Right renal pelvis (tissue), 4 donors: ENCODE measurements at regions not wholly inside any gene's neighbourhood (a gene's known extent, or its start where the extent isn't known, plus 50 kb on each side); places are given as distances from the start of the nearest gene placed in this dataset.
"Not testable (repeated sequence)": the region's sequence is repeated elsewhere in the genome, so short reads cannot be mapped to it uniquely, and the experiment has no call there.

Experiments used
- DNase-seq, 4 donors: peaks; one replicate each; pipeline ENCODE4 v3.0.0-alpha.2; 2013; ENCODE audit warnings: low read depth in 4 of 4, low spot score in 3 of 4, missing footprints in 1 of 4

- no peak for DNase-seq
Measured at GRCh38 chr2:195471807-195472206, 185.2 kb upstream of the SLC39A10 start.

GRCh38 chr2:195471163-195471562 is 185.9 kb upstream of the SLC39A10 start:
- DNase-seq = no peak

GRCh38 chr2:195470622-195471021 is 186.4 kb upstream of the SLC39A10 start:
- DNase-seq = no peak

GRCh38 chr2:195468771-195469170 is 188.3 kb upstream of the SLC39A10 start:
- no peak for DNase-seq

DNA sequence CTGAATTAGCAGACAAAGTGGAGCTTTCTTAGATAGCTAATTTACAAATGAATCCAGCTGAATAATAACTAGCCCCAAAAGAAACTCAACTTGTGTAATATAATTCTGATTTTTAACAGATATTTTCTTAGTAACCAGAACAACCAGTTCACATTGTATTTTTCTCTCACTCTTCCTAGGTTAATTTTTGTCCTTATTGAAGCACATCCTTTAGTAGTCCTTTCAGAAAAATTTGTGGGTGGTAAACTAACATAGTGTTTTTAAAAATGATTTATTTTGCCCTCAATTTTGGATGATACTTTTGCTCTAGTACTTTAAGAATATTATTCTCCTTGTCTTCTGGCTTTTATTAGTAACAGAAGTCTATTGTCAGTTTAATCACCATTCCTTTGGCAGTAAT is 190.6 kb upstream of the SLC39A10 start:
- DNase-seq = no peak

- no peak for DNase-seq
Measured at GRCh38 chr2:195461010-195461409, 196.0 kb upstream of the SLC39A10 start.

- DNase-seq = no peak
Measured at GRCh38 chr2:195458936-195459335, 198.1 kb upstream of the SLC39A10 start.

DNA sequence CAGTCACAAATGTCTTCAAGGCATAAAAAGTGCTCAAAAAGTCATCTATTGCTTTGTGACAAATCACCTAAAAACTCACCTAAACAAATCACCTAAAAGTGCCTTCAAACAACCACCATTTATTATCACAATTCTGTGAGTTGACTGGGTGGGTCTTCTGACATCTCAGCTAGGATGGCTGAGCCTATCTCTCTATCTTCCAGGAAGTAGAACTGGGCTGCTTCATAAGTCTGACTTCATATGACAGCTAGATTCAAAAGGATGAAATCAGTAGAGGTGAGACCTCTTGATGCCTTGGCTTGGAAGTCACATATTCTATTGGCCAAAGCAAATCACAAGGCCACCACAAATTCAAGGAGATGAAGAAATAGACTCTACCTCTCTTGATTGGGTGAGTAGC is 199.2 kb upstream of the SLC39A10 start:
- DNase-seq = no peak

- no peak for DNase-seq
Measured at GRCh38 chr2:195456771-195457170, 200.3 kb upstream of the SLC39A10 start.

DNA sequence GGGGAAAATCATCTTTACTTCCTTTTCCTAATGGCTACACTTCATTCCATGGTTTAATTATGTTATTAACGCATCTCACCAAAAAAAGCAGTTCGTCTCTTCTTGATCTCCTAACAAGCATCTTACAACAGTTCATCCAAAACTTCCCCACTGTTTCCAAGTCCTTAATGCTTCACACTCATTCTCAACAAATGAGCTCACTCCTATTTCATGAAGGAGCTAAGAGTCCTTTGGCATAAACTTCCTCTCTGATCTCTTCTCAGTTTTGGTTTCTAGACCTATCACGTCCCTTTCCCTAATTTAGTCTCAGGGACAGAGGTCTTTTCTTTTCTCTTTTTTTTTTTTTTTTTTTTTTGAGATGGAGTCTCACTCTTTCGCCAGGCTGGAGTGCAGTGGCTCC is 205.9 kb upstream of the SLC39A10 start:
- DNase-seq = no peak

DNA sequence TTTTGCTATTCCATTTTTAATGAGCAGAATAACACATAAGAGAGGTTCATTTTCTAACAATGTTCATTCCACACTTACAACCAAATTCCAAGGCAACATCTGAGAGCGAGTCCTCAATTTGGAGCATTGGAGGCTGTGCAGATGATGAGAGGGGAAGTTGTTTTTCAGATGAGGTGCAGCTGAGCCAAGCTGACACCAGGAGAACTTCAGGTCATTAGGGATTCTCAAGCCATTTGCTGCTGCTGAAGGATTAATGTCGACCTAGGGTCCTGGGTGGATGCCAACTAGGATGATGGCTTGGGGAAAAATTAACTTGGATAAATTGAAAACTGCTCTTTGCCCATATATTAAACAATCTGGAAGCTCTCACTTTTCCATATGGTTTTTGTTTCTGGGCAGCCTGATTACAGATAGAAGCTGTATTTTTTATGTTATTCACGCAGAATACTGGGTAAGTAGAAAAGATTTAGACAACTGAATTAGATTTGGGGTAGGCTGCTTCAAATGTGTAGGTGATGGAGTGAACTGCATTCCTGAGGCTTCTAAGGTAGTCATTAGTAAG is 206.4 kb upstream of the SLC39A10 start:
- no peak for DNase-seq

- no peak for DNase-seq
Measured at GRCh38 chr2:195447323-195447975, 209.6 kb upstream of the SLC39A10 start.

DNA sequence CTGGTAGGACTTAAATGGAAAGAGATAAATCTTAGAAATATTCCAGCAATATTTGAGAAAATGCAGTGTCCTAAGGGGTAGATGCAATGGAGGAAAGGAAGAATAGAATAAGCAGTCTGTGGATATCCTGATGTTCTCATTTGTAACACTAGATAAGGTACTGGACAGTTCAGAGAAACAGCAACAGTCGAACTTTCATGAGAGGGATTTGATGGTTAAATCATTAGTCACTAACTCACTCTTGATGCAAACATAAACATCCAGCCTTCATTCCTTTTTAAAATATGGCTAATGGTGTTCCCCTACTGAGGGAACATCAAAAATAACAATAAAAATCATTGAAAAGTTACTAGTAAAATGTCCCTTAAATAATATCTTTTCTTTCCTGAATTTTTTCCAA is 211.4 kb upstream of the SLC39A10 start:
- DNase-seq = no peak

- DNase-seq = no peak
Measured at GRCh38 chr2:195443926-195444325, 213.1 kb upstream of the SLC39A10 start.

- no peak for DNase-seq
Measured at GRCh38 chr2:195442458-195443175, 214.4 kb upstream of the SLC39A10 start.

- DNase-seq = no peak
Measured at GRCh38 chr2:195438692-195439091, 218.3 kb upstream of the SLC39A10 start.

DNA sequence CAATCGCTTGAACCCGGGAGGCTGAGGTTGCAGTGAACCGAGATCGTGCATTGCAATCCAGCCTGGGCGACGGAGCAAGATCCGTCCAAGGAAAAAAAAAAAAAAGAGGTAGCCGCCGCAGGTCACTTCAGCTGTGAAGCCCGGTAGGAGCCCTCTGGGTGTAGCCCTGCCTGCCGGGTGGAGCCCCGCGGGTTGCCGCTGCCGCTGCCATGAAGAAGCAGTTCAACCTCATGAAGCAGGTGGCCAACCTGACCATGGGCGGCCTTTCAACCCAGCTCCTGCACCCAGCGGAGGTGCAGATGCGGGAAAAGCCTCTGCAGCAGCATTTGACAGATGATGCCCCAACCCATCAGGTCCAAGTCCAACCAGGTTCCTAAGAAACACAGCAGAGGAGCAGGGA is 219.5 kb upstream of the SLC39A10 start:
- no peak for DNase-seq

- DNase-seq = no peak
Measured at GRCh38 chr2:195434346-195434745, 222.7 kb upstream of the SLC39A10 start.

GRCh38 chr2:195433729-195434128 is 223.3 kb upstream of the SLC39A10 start:
- DNase-seq = not testable (repeated sequence)

- DNase-seq = no peak
Measured at GRCh38 chr2:195428673-195429072, 228.4 kb upstream of the SLC39A10 start.

- no peak for DNase-seq
Measured at GRCh38 chr2:195425328-195425727, 231.7 kb upstream of the SLC39A10 start.

GRCh38 chr2:195419033-195419432 is 238.0 kb upstream of the SLC39A10 start:
- DNase-seq = no peak
